A549 (cell line): ENCODE measurements at regions not wholly inside any gene's neighbourhood (a gene's known extent, or its start where the extent isn't known, plus 50 kb on each side); places are given as distances from the start of the nearest gene placed in this dataset.

ENCODE experiments used
- ATAC-seq, 2 experiments: fragments of 200-7000 bp in 1 of 2; fragments of >200 bp in 1 of 2; cut with Nextera tagmentation in 1 of 2; cut with Tn5 transposase in 1 of 2; 3 replicates each; pipeline versions ENCODE4 v1.8.0 to v1.9.1; 2018 to 2020; ENCODE audit warnings: mild to moderate bottlenecking in 1 of 2, moderate library complexity in 1 of 2
- CTCF ChIA-PET: fragments of 300-600 bp; sonication (Branson Sonifier 250); formaldehyde crosslinking; extraction: SDS; loops from one replicate; lab custom pipeline; 2021; ENCODE audit warnings: antibody characterized with exemption, inconsistent platforms; lab: Yijun Ruan, JAX
- POLR2A ChIA-PET: fragments of 350-600 bp; formaldehyde crosslinking; extraction: SDS; loops from one replicate; lab custom pipeline; 2021; ENCODE audit warnings: antibody characterized with exemption, inconsistent platforms; lab: Yijun Ruan, JAX
- DNase-seq, 2 experiments: peaks; one replicate each; pipeline versions ENCODE4 v3.0.0 to v3.0.0-alpha.2; 2011 to 2016; ENCODE audit warnings: low read depth in 1 of 2, low spot score in 1 of 2
- FAIRE-seq: peaks from 2 replicates; lab custom pipeline; 2011; peaks lifted over from hg19 to GRCh38; lab: Jason Lieb, UNC
- H3K27ac ChIP-seq, 2 experiments: fragments of >200 bp; sonication (Bioruptor Twin); formaldehyde crosslinking; 3 replicates each; pipeline ENCODE4 v1.5.1; 2016 to 2017
- H3K4me1 ChIP-seq: fragments of >200 bp; sonication (Bioruptor Twin); formaldehyde crosslinking; 3 replicates; pipeline ENCODE4 v1.6.1; 2016
- H3K4me2 ChIP-seq: fragments of >200 bp; sonication (Bioruptor Twin); formaldehyde crosslinking; 3 replicates; pipeline ENCODE4 v1.6.1; 2016
- H3K4me3 ChIP-seq: fragments of >200 bp; sonication (Bioruptor Twin); formaldehyde crosslinking; 3 replicates; pipeline ENCODE4 v1.5.1; 2016
- H3K9me3 ChIP-seq: fragments of >200 bp; sonication (Bioruptor Twin); formaldehyde crosslinking; 3 replicates; pipeline ENCODE4 v1.6.1; 2016
- BCL3 ChIP-seq: fragments of >200 bp; sonication (Bioruptor Twin); formaldehyde crosslinking; IDR thresholded peaks from 3 replicates; pipeline ENCODE4 v1.6.1; 2016
- BHLHE40 ChIP-seq: IDR thresholded peaks from 2 replicates; pipeline ENCODE4 v1.6.1; 2012; ENCODE audit warnings: low read depth, low read length, inconsistent platforms
- CBX2 ChIP-seq: fragments of 200-600 bp; sonication (generic); IDR thresholded peaks from 2 replicates; pipeline ENCODE4 v1.6.1; 2016; ENCODE audit warnings: low read depth, mild to moderate bottlenecking, borderline replicate concordance
- CEBPB ChIP-seq, 2 experiments: fragments of >200 bp in 1 of 2; sonication (Bioruptor Twin) in 1 of 2; formaldehyde crosslinking in 1 of 2; IDR thresholded peaks; 2 replicates each; pipeline ENCODE4 v1.6.1; 2012 to 2016
- CHD2 ChIP-seq: fragments of 150-350 bp; IDR thresholded peaks from 2 replicates; pipeline ENCODE4 v1.6.1; 2014; ENCODE audit warnings: low read length; ENCODE audit not compliant: partially characterized antibody
- EHMT2 ChIP-seq: fragments of 200-600 bp; sonication (generic); IDR thresholded peaks from 2 replicates; pipeline ENCODE4 v1.6.1; 2016; ENCODE audit warnings: antibody characterized with exemption, low read depth, mild to moderate bottlenecking, moderate library complexity
- ESRRA ChIP-seq: fragments of 150-350 bp; IDR thresholded peaks from 2 replicates; pipeline ENCODE4 v1.6.1; 2014; ENCODE audit warnings: mild to moderate bottlenecking, low read length, borderline replicate concordance
- FOSB ChIP-seq: fragments of 250-450 bp; sonication (Bioruptor Pico); IDR thresholded peaks from 2 replicates; pipeline ENCODE4 v1.5.0; 2020; ENCODE audit warnings: mild to moderate bottlenecking, moderate library complexity
- FOXS1 ChIP-seq: fragments of 250-450 bp; sonication (Bioruptor Pico); IDR thresholded peaks from 2 replicates; pipeline ENCODE4 v1.5.0; 2020; ENCODE audit warnings: mild to moderate bottlenecking, moderate library complexity
- HOXA7 ChIP-seq: fragments of 250-450 bp; sonication (Bioruptor Pico); IDR thresholded peaks from 2 replicates; pipeline ENCODE4 v1.5.0; 2020; ENCODE audit warnings: mild to moderate bottlenecking, moderate library complexity
- HOXB5 ChIP-seq: fragments of 250-450 bp; sonication (Bioruptor Pico); IDR thresholded peaks from 2 replicates; pipeline ENCODE4 v1.5.0; 2020; ENCODE audit warnings: mild to moderate bottlenecking, moderate library complexity
- MAX ChIP-seq: IDR thresholded peaks from 2 replicates; pipeline ENCODE4 v1.6.1; 2012
- MYC ChIP-seq: IDR thresholded peaks from 2 replicates; pipeline ENCODE4 v1.6.1; 2012; ENCODE audit warnings: mild to moderate bottlenecking, inconsistent platforms, low read length, improper control_type of control experiment, borderline replicate concordance
- NFE2L2 ChIP-seq: fragments of 150-350 bp; conservative IDR thresholded peaks from 2 replicates; pipeline ENCODE4 v1.6.1; 2014; ENCODE audit warnings: low read length
- PBX3 ChIP-seq: IDR thresholded peaks from 2 replicates; pipeline ENCODE4 v1.6.1; 2012
- POLR2A ChIP-seq: IDR thresholded peaks from 2 replicates; pipeline ENCODE4 v1.6.1; 2012; ENCODE audit warnings: mild to moderate bottlenecking, low read length
- POLR2AphosphoS2 ChIP-seq: conservative IDR thresholded peaks from 2 replicates; pipeline ENCODE4 v1.6.1; 2012; ENCODE audit warnings: low read length, improper control_type of control experiment, inconsistent platforms
- RAD21 ChIP-seq, 2 experiments: fragments of >200 bp in 1 of 2; sonication (Bioruptor Twin) in 1 of 2; formaldehyde crosslinking in 1 of 2; IDR thresholded peaks in 1 of 2; conservative IDR thresholded peaks in 1 of 2; 2 replicates in 1 of 2; 3 replicates in 1 of 2; pipeline ENCODE4 v1.6.1; 2012 to 2018; ENCODE audit warnings: inconsistent platforms in 1 of 2
- RCOR1 ChIP-seq: fragments of 150-350 bp; IDR thresholded peaks from 2 replicates; pipeline ENCODE4 v1.6.1; 2014; ENCODE audit warnings: antibody characterized with exemption, low read length, low read depth
- RFX5 ChIP-seq: fragments of 450-650 bp; IDR thresholded peaks from 2 replicates; pipeline ENCODE4 v1.7.1; 2014; ENCODE audit warnings: antibody characterized with exemption, mild to moderate bottlenecking, moderate library complexity
- RNF2 ChIP-seq: fragments of 200-600 bp; sonication (generic); IDR thresholded peaks from 2 replicates; pipeline ENCODE4 v1.6.1; 2016; ENCODE audit warnings: low read depth, mild to moderate bottlenecking, antibody characterized with exemption, moderate library complexity, borderline replicate concordance
- TFCP2L1 ChIP-seq: fragments of 250-450 bp; sonication (Bioruptor Pico); IDR thresholded peaks from 2 replicates; pipeline ENCODE4 v1.5.0; 2021; ENCODE audit warnings: mild to moderate bottlenecking
- ZC3H11A ChIP-seq: fragments of 450-650 bp; IDR thresholded peaks from 2 replicates; pipeline ENCODE4 v1.6.1; 2014; ENCODE audit warnings: antibody characterized with exemption, mild to moderate bottlenecking
- ZSCAN20 ChIP-seq: fragments of 250-450 bp; sonication (Bioruptor Pico); IDR thresholded peaks from 2 replicates; pipeline ENCODE4 v1.8.0; 2022; ENCODE audit warnings: mild to moderate bottlenecking, moderate library complexity
- whole genome bisulfite sequencing: methylation state at CpG from one replicate; pipeline ENCODE4 v1.1.6; 2017; ENCODE audit errors: missing lambda C conversion rate; 5-methylcytosine and 5-hydroxymethylcytosine counted together
- TF ChIP-seq, protein P1 (sequence below): fragments of 250-450 bp; sonication (Bioruptor Pico); IDR thresholded peaks from 2 replicates; pipeline ENCODE4 v1.5.0; 2021; ENCODE audit warnings: mild to moderate bottlenecking, moderate library complexity, borderline replicate concordance

DNA sequence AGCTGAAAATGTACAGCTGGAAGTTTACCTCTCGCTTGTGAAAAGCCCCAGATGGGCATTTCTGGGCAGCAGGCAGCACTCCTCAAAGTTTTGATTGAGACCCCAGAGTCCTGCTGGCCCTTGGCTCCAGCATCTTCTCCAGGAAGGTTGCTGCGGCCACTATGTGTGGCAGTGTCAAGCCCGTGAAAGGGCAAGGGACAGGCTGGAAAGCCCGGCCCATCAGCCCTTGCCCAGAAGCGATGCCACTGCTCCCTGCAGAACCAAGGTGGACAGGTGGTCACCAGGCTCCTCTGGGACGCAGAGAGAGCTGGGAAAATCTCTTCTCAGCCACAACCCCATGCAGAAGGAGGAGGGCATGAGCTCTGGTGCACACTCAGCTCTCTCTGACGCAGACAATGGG lies 73.5 kb upstream of the BCL11B start:
- H3K27ac ChIP-seq: no peak overlapping the region
- no peak overlapping the region for H3K4me3 ChIP-seq
- no peak overlapping the region for H3K4me2 ChIP-seq
- no peak for FAIRE-seq
- WGBS: 46% methylated on average over 3 of the region's 7 CpGs
- ChIA-PET POLR2A (no interaction called here), CTCF (interaction anchor here (0.7 to 2.5 kb wide), 3 partner anchors 11 to 71 kb away, joined by 3 to 10 read pairs (median 3); no protein-coding TSS in a partner anchor)
- H3K9me3 ChIP-seq: no peaks in the 10 kb centered on the region
- no peaks in the 10 kb centered on the region for H3K4me1 ChIP-seq
- TF ChIP-seq RNF2 (no peak), MAX (no peak), BHLHE40 (no peak), RAD21 (conservative IDR thresholded peaks at IDR 0.05 in 1 of 2, IDR thresholded peaks at IDR 0.05 in 1 of 2) (no peak), EHMT2 (no peak), MYC (no peak), FOSB (CRISPR knock-in tag) (no peak), POLR2A (no peak), BCL3 (no peak), RCOR1 (no peak), CHD2 (no peak), NFE2L2 (no peak), TFCP2L1 (CRISPR knock-in tag) (no peak), FOXS1 (CRISPR knock-in tag) (no peak)
- TF ChIP-seq, protein P1, sequence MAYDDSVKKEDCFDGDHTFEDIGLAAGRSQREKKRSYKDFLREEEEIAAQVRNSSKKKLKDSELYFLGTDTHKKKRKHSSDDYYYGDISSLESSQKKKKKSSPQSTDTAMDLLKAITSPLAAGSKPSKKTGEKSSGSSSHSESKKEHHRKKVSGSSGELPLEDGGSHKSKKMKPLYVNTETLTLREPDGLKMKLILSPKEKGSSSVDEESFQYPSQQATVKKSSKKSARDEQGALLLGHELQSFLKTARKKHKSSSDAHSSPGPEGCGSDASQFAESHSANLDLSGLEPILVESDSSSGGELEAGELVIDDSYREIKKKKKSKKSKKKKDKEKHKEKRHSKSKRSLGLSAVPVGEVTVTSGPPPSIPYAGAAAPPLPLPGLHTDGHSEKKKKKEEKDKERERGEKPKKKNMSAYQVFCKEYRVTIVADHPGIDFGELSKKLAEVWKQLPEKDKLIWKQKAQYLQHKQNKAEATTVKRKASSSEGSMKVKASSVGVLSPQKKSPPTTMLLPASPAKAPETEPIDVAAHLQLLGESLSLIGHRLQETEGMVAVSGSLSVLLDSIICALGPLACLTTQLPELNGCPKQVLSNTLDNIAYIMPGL (CRISPR knock-in tag): no peak
- TF ChIP-seq, all 56 proteins: peak for 0
- DNase-seq (no peak), ATAC-seq (no peak)

DNA sequence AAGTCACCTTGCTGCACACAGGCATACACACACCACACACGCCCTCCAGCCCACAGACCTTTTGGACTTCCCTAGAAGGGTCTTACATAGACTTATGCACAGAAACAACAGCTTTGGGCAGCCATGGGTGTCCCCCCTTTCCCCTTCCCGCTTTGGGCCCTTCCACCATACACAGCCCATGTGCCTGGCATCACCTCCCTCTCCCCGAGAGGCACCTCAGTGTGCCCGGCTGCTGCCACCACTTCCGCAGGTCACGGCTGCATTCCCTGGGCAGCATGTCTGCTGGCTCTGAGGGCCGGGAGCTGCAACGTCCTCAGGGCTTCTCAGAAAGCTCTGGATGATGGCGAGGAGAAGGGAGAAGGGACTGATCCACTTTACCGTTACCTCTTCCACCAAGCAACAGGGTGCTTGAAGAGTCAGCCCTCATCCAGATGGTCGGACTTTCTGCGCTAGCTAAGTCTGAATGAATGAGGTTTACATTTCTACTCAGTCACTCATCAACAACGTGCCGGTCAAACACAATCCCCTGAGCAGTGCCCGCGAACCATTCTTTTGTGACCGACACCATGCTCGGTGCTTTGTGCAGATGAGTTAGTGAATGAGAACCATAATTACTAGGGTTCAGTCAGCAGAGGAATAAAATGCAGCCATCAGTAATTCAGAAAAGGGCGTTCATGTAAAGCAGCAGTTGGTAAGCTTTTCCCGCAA lies 72.2 kb upstream of the BCL11B start:
- TF ChIP-seq CBX2 (no peak), RNF2 (no peak), ESRRA (no peak), POLR2AphosphoS2 (no peak), ZC3H11A (no peak), FOSB (CRISPR knock-in tag) (no peak), HOXB5 (CRISPR knock-in tag) (no peak), RFX5 (no peak), ZSCAN20 (no peak), HOXA7 (CRISPR knock-in tag) (no peak), PBX3 (no peak), CEBPB (IDR thresholded peaks at IDR 0.05) (no peak)
- TF ChIP-seq, protein P1 (CRISPR knock-in tag): no peak
- 68% methylated on average over 20 of the region's 20 CpGs for WGBS
- FAIRE-seq (no peak), DNase-seq (no peak), ATAC-seq (no peak)
- POLR2A ChIA-PET: no interaction called here
- H3K4me1 ChIP-seq: no peaks in the 10 kb centered on the region
- no peak overlapping the region for H3K27ac ChIP-seq
- CTCF ChIA-PET: no interaction called here
- H3K4me3 ChIP-seq: no peak overlapping the region
- H3K4me2 ChIP-seq: no peak overlapping the region
- H3K9me3 ChIP-seq: peaks cover 5% of the 10 kb centered on the region; the same call in 1 of the 3 replicates
